ENCODE measurements at regions not wholly inside any gene's neighbourhood (a gene's known extent, or its start where the extent isn't known, plus 50 kb on each side); places are given as distances from the start of the nearest gene placed in this dataset.

DNA sequence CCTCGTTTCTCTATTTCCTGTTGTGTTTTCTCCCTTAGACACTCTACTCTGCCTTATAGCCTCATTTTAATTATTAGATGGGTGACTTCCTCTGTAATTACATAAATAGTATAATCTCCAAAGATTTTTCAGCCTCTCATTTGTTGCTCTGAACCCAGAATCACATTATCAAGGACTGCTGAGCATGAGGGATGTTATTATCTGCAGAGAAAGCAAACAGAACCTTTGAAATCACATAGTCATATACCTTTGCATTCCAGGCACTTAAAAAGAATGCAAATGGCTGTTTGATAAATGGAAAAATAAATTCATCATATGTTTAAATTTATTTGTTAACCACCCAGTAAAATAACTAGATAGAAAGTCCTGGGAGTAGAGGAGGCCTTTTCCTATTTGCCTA is 305.1 kb upstream of the PPP1R2C start:
- no peak for TF ChIP-seq PAX5 (IDR thresholded peaks at IDR 0.05; ENCODE audit: insufficient read depth, low read length, severe bottlenecking)
- no peak for TF ChIP-seq POLR2AphosphoS5 (IDR thresholded peaks at IDR 0.05; ENCODE audit: low read depth, low read length)
- TF ChIP-seq POLR2A (IDR thresholded peaks at IDR 0.05; ENCODE audit: low read depth, low read length): no peak
- no peak for TF ChIP-seq TAF1 (IDR thresholded peaks at IDR 0.05; ENCODE audit: low read depth, low read length)
- TF ChIP-seq SPI1 (IDR thresholded peaks at IDR 0.05; ENCODE audit: low read depth, low read length): no peak
